Trophoblast cell (in vitro differentiated cells and primary cell): ENCODE measurements at regions not wholly inside any gene's neighbourhood (a gene's known extent, or its start where the extent isn't known, plus 50 kb on each side); places are given as distances from the start of the nearest gene placed in this dataset.

Experiments used
- DNase-seq, 2 donors: peaks; one replicate each; pipeline ENCODE4 v3.0.0-alpha.2; 2016
- H2AFZ ChIP-seq: 2 replicates; pipeline ENCODE4 v1.6.1; 2013; ENCODE audit warnings: low read length, moderate library complexity, mild to moderate bottlenecking; ENCODE audit not compliant: insufficient read depth, poor library complexity
- H2AK5ac ChIP-seq: 2 replicates; pipeline ENCODE4 v1.6.1; 2013; ENCODE audit warnings: mild to moderate bottlenecking, low read length
- H2BK120ac ChIP-seq: 2 replicates; pipeline ENCODE4 v1.6.1; 2013; ENCODE audit warnings: low read length, mild to moderate bottlenecking, moderate library complexity; ENCODE audit not compliant: insufficient read depth, poor library complexity
- H2BK12ac ChIP-seq: 2 replicates; pipeline ENCODE4 v1.6.1; 2013; ENCODE audit warnings: mild to moderate bottlenecking, low read length, moderate library complexity
- H2BK5ac ChIP-seq: 2 replicates; pipeline ENCODE4 v1.6.1; 2013; ENCODE audit warnings: low read length, low read depth, moderate library complexity, mild to moderate bottlenecking; ENCODE audit not compliant: poor library complexity
- H3K14ac ChIP-seq: 2 replicates; pipeline ENCODE4 v1.6.1; 2013; ENCODE audit warnings: mild to moderate bottlenecking, low read length
- H3K18ac ChIP-seq: 2 replicates; pipeline ENCODE4 v1.6.1; 2013; ENCODE audit warnings: mild to moderate bottlenecking, low read length
- H3K23ac ChIP-seq: 2 replicates; pipeline ENCODE4 v1.6.1; 2013; ENCODE audit warnings: low read length
- H3K27ac ChIP-seq: 2 replicates; pipeline ENCODE4 v1.5.1; 2013; ENCODE audit warnings: low read depth, mild to moderate bottlenecking, inconsistent platforms, low read length, moderate library complexity
- H3K27me3 ChIP-seq: 2 replicates; pipeline ENCODE4 v1.6.1; 2013; ENCODE audit warnings: inconsistent platforms, mild to moderate bottlenecking, low read length, moderate library complexity; ENCODE audit not compliant: insufficient read depth
- H3K36me3 ChIP-seq, 2 experiments: 1 replicate in 1 of 2; 2 replicates in 1 of 2; pipeline ENCODE4 v1.6.1; 2013; ENCODE audit warnings: low read length in 2 of 2, mild to moderate bottlenecking in 2 of 2, moderate library complexity in 1 of 2; ENCODE audit not compliant: insufficient read depth in 2 of 2, control insufficient read depth in 1 of 2
- H3K4ac ChIP-seq: 2 replicates; pipeline ENCODE4 v1.6.1; 2013; ENCODE audit warnings: low read depth, mild to moderate bottlenecking, low read length, moderate library complexity
- H3K4me1 ChIP-seq, 2 experiments: 1 replicate in 1 of 2; 2 replicates in 1 of 2; pipeline ENCODE4 v1.6.1; 2013; ENCODE audit warnings: low read length in 2 of 2, mild to moderate bottlenecking in 2 of 2, moderate library complexity in 1 of 2; ENCODE audit not compliant: insufficient read depth in 2 of 2, control insufficient read depth in 1 of 2
- H3K4me2 ChIP-seq: 2 replicates; pipeline ENCODE4 v1.6.1; 2013; ENCODE audit warnings: inconsistent platforms, mild to moderate bottlenecking, low read length, moderate library complexity
- H3K4me3 ChIP-seq: 2 replicates; pipeline ENCODE4 v1.5.1; 2013; ENCODE audit warnings: mild to moderate bottlenecking, low read depth, low read length, inconsistent platforms
- H3K79me1 ChIP-seq: one replicate; pipeline ENCODE4 v1.6.1; 2013; ENCODE audit warnings: low read length
- H3K79me2 ChIP-seq: 2 replicates; pipeline ENCODE4 v1.6.1; 2013; ENCODE audit warnings: low read length, mild to moderate bottlenecking; ENCODE audit not compliant: control insufficient read depth, insufficient read depth, poor library complexity
- H3K9ac ChIP-seq: 2 replicates; pipeline ENCODE4 v1.6.1; 2013; ENCODE audit warnings: mild to moderate bottlenecking, low read length
- H3K9me3 ChIP-seq: 2 replicates; pipeline ENCODE4 v1.6.1; 2013; ENCODE audit warnings: low read depth, mild to moderate bottlenecking, control low read depth, inconsistent platforms, low read length; ENCODE audit not compliant: insufficient read depth
- H4K12ac ChIP-seq: 2 replicates; pipeline ENCODE4 v1.6.1; 2013; ENCODE audit warnings: low read depth, mild to moderate bottlenecking, low read length, moderate library complexity
- H4K8ac ChIP-seq: 2 replicates; pipeline ENCODE4 v1.6.1; 2013; ENCODE audit warnings: low read depth, mild to moderate bottlenecking, low read length, moderate library complexity
- H4K91ac ChIP-seq: one replicate; pipeline ENCODE4 v1.6.1; 2013; ENCODE audit warnings: low read depth, mild to moderate bottlenecking, low read length, moderate library complexity
- WGBS: extraction: QIAGEN DNeasy Blood & Tissue Kit; methylation state at CpG from one replicate; pipeline ENCODE4 v1.1.7; 2013; ENCODE audit warnings: missing lambda C conversion rate; ENCODE audit not compliant: insufficient read length, insufficient coverage; ENCODE audit errors: extremely low coverage; 5-methylcytosine and 5-hydroxymethylcytosine counted together

DNA sequence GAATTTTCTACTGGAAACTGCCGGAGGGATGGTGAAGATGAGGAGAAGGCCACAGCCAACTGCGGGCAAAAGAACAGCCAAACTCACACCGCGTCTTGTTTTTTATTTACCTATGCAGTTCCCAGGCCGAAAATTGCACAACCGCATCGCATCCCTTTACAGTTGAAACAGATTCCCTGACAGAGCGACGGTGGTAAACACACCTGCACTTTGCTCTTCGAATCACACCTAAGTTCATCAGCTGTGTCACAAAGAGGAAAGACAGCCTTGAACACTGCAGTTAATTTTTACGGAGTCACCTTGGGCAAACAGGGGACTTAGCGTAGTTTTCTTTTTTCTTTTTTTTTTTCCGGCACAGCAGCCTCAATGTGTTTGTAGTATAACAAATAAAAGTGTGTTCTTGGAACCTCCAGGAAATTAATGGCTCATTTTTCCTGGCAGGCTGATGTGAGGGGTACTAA is 272.0 kb upstream of the DIO3 start:
- no peak overlapping the region for H2BK120ac ChIP-seq
- H2AK5ac ChIP-seq: no peak overlapping the region
- H3K4me1 ChIP-seq: peaks cover 0 to 6% of the 10 kb centered on the region in 2 experiments
- no peak overlapping the region for H4K8ac ChIP-seq
- no peak overlapping the region for H3K18ac ChIP-seq
- H3K4me3 ChIP-seq: no peak overlapping the region
- no peaks in the 10 kb centered on the region for H3K36me3 ChIP-seq
- no peak overlapping the region for H3K14ac ChIP-seq
- no peak overlapping the region for H4K12ac ChIP-seq
- WGBS: no CpG with 5 or more reads among the region's 13 CpGs
- no peak for DNase-seq
- no peaks in the 10 kb centered on the region for H3K79me2 ChIP-seq
- peaks cover 1% of the 10 kb centered on the region for H3K9me3 ChIP-seq
- H2BK5ac ChIP-seq: no peak overlapping the region
- H2BK12ac ChIP-seq: no peak overlapping the region
- H3K4ac ChIP-seq: no peak overlapping the region
- H2AFZ ChIP-seq: no peak overlapping the region
- no peaks in the 10 kb centered on the region for H3K27me3 ChIP-seq
- H3K23ac ChIP-seq: no peak overlapping the region
- H3K27ac ChIP-seq: no peak overlapping the region
- no peak overlapping the region for H3K9ac ChIP-seq
- no peak overlapping the region for H3K4me2 ChIP-seq
- no peak overlapping the region for H4K91ac ChIP-seq
- no peaks in the 10 kb centered on the region for H3K79me1 ChIP-seq

DNA sequence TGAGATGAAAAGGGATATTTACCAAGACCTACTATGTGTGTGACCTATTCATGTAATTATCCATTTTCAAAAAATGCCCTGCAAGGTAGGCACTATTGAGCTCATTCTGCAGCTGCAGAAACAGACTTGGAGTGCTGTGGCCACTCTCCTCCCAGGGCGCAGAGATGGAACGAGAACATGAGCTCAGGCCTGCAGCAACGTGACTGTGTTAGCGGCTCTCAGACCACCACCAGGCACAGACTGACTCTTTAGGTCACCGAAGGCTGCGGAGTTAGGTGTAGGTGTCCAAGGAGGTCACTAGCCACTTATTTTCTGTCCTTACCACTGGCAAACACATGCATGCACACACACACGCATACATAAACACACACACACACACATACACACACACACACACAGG is 271.4 kb upstream of the DIO3 start:
- Histone ChIP-seq H3K27me3 (no peaks in the 10 kb centered on the region), H3K27ac (no peak overlapping the region), H3K79me2 (no peaks in the 10 kb centered on the region), H4K91ac (no peak overlapping the region), H3K4me1 (peaks cover 0 to 6% of the 10 kb centered on the region in 2 experiments), H2BK120ac (no peak overlapping the region), H3K14ac (no peak overlapping the region), H3K79me1 (no peaks in the 10 kb centered on the region), H4K12ac (no peak overlapping the region), H3K4me3 (no peak overlapping the region), H3K4ac (no peak overlapping the region), H3K9ac (no peak overlapping the region), H3K23ac (no peak overlapping the region), H3K18ac (no peak overlapping the region), H2AK5ac (no peak overlapping the region), H3K4me2 (no peak overlapping the region), H3K36me3 (no peaks in the 10 kb centered on the region), H3K9me3 (peaks cover 1% of the 10 kb centered on the region), H2BK12ac (no peak overlapping the region), H2BK5ac (no peak overlapping the region), H4K8ac (no peak overlapping the region), H2AFZ (no peak overlapping the region)
- no CpG with 5 or more reads among the region's 7 CpGs for WGBS
- DNase-seq: no peak

DNA sequence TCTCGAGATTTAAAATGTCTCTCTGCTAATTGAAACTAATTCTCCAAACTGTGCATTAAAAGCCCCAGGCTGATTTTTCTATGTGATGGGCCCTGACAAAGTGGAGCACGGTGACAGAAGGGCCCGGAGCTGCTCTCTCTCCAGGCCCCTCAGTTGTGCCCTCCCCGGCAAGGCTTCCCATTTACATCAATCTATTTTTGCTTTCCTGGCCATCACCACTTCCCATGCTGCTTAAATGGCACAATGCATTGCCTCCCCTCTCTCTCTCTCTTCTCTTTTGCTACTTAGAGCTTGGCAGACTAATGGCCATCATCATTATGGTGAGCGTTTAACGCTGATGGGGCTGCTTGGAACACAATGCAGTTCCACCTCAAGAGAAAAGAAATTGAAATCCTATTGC is 270.7 kb upstream of the DIO3 start:
- H3K79me1 ChIP-seq: no peaks in the 10 kb centered on the region
- no peak overlapping the region for H3K9ac ChIP-seq
- H3K9me3 ChIP-seq: peaks cover 7% of the 10 kb centered on the region
- no peak overlapping the region for H4K12ac ChIP-seq
- H2AFZ ChIP-seq: no peak overlapping the region
- H2BK12ac ChIP-seq: no peak overlapping the region
- no peak overlapping the region for H4K8ac ChIP-seq
- no peak overlapping the region for H3K23ac ChIP-seq
- H4K91ac ChIP-seq: no peak overlapping the region
- H2BK120ac ChIP-seq: no peak overlapping the region
- no peaks in the 10 kb centered on the region for H3K79me2 ChIP-seq
- H3K36me3 ChIP-seq: peaks cover 2% of the 10 kb centered on the region in 2 experiments
- no peak overlapping the region for H3K14ac ChIP-seq
- no peaks in the 10 kb centered on the region for H3K27me3 ChIP-seq
- WGBS: no CpG with 5 or more reads among the region's 6 CpGs
- no peak overlapping the region for H3K4me3 ChIP-seq
- no peak overlapping the region for H3K4ac ChIP-seq
- DNase-seq: no peak
- H3K27ac ChIP-seq: no peak overlapping the region
- no peak overlapping the region for H2AK5ac ChIP-seq
- H2BK5ac ChIP-seq: no peak overlapping the region
- H3K18ac ChIP-seq: no peak overlapping the region
- peaks cover 0 to 6% of the 10 kb centered on the region in 2 experiments for H3K4me1 ChIP-seq
- H3K4me2 ChIP-seq: no peak overlapping the region

DNA sequence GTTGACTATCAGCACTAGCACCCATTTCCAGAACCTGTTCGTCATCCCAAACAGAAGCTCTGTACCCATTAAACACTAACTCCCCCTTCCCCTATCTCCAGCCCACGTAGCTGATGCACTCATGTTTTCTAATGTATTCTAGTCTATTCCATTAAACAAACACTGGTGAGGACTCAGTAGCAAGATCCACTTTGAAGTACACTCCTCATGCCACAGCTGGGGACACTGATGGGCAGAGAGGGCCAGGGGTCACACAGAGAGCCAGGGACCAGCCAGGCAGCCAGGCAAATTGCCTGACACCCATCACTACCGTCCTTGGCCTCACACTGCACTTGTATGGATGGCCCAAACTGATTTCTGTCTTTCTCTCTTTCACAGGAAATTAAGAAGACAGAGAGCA is 269.9 kb upstream of the DIO3 start:
- no peak overlapping the region for H2BK12ac ChIP-seq
- H3K4me2 ChIP-seq: no peak overlapping the region
- H3K9me3 ChIP-seq: peaks cover 9% of the 10 kb centered on the region
- H2AFZ ChIP-seq: no peak overlapping the region
- H3K79me2 ChIP-seq: no peaks in the 10 kb centered on the region
- H3K18ac ChIP-seq: no peak overlapping the region
- DNase-seq: no peak
- H3K36me3 ChIP-seq: peaks cover 3% of the 10 kb centered on the region in 2 experiments
- H3K9ac ChIP-seq: no peak overlapping the region
- H3K27me3 ChIP-seq: no peaks in the 10 kb centered on the region
- H3K14ac ChIP-seq: no peak overlapping the region
- WGBS: no CpG with 5 or more reads among the region's 3 CpGs
- no peak overlapping the region for H2AK5ac ChIP-seq
- H2BK120ac ChIP-seq: no peak overlapping the region
- no peak overlapping the region for H4K12ac ChIP-seq
- no peak overlapping the region for H2BK5ac ChIP-seq
- H3K4me1 ChIP-seq: peaks cover 0 to 6% of the 10 kb centered on the region in 2 experiments
- no peak overlapping the region for H3K4ac ChIP-seq
- no peaks in the 10 kb centered on the region for H3K79me1 ChIP-seq
- no peak overlapping the region for H3K4me3 ChIP-seq
- no peak overlapping the region for H3K27ac ChIP-seq
- no peak overlapping the region for H4K8ac ChIP-seq
- no peak overlapping the region for H3K23ac ChIP-seq
- H4K91ac ChIP-seq: no peak overlapping the region
